Nephron progenitor cell (in vitro differentiated cells): ENCODE measurements at regions not wholly inside any gene's neighbourhood (a gene's known extent, or its start where the extent isn't known, plus 50 kb on each side); places are given as distances from the start of the nearest gene placed in this dataset.

Experiments used
- DNase-seq: peaks from one replicate; pipeline ENCODE4 v3.0.0; 2021
- H3K27ac Mint-ChIP-seq: 2 replicates; pipeline ENCODE4 v1.8.0; 2021; ENCODE audit warnings: mild to moderate bottlenecking, moderate library complexity, mixed read lengths
- H3K27me3 Mint-ChIP-seq: 2 replicates; pipeline ENCODE4 v1.8.0; 2021; ENCODE audit warnings: mild to moderate bottlenecking, low read depth, mixed read lengths; ENCODE audit not compliant: poor library complexity
- H3K36me3 Mint-ChIP-seq: 2 replicates; pipeline ENCODE4 v1.8.0; 2021; ENCODE audit warnings: low read depth, mixed read lengths
- H3K4me1 Mint-ChIP-seq: 2 replicates; pipeline ENCODE4 v1.8.0; 2021; ENCODE audit warnings: mixed read lengths
- H3K4me3 Mint-ChIP-seq: 2 replicates; pipeline ENCODE4 v1.8.0; 2021; ENCODE audit warnings: mild to moderate bottlenecking, moderate library complexity, mixed read lengths
- H3K9me3 Mint-ChIP-seq: 2 replicates; pipeline ENCODE4 v1.8.0; 2021; ENCODE audit warnings: mild to moderate bottlenecking, moderate library complexity, mixed read lengths
- TF ChIP-seq, protein P1 (sequence below): fragments of 200-600 bp; sonication (generic); IDR thresholded peaks from 2 replicates; pipeline ENCODE4 v1.5.0; 2021; ENCODE audit warnings: antibody characterized with exemption

DNA sequence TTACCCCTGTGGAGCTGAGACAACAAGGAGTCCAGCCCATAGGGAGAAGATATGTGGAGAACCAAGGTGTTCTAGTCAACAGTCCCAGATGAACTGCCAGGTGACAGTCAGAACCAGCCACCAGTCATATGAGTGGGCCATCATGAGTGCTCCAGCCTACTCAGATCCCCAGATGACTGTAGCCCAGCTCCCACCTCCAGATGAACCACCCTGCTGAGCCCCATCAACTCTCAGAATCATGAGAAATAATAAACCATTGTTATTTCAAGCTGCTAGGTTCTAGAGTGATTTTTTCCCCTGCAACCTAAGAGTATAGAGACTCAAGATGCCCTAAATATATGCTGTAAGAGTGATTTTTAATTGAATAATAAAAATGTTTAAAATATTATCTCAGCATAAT is 444.2 kb downstream of the GPATCH2 start:
- Mint-ChIP-seq H3K27me3 (peaks cover 5% of the 10 kb centered on the region), H3K4me3 (no peak overlapping the region), H3K4me1 (no peaks in the 10 kb centered on the region), H3K9me3 (peaks cover 10% of the 10 kb centered on the region), H3K36me3 (no peaks in the 10 kb centered on the region), H3K27ac (no peak overlapping the region)
- DNase-seq = no peak
- TF ChIP-seq, protein P1, sequence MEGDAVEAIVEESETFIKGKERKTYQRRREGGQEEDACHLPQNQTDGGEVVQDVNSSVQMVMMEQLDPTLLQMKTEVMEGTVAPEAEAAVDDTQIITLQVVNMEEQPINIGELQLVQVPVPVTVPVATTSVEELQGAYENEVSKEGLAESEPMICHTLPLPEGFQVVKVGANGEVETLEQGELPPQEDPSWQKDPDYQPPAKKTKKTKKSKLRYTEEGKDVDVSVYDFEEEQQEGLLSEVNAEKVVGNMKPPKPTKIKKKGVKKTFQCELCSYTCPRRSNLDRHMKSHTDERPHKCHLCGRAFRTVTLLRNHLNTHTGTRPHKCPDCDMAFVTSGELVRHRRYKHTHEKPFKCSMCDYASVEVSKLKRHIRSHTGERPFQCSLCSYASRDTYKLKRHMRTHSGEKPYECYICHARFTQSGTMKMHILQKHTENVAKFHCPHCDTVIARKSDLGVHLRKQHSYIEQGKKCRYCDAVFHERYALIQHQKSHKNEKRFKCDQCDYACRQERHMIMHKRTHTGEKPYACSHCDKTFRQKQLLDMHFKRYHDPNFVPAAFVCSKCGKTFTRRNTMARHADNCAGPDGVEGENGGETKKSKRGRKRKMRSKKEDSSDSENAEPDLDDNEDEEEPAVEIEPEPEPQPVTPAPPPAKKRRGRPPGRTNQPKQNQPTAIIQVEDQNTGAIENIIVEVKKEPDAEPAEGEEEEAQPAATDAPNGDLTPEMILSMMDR = no peak

DNA sequence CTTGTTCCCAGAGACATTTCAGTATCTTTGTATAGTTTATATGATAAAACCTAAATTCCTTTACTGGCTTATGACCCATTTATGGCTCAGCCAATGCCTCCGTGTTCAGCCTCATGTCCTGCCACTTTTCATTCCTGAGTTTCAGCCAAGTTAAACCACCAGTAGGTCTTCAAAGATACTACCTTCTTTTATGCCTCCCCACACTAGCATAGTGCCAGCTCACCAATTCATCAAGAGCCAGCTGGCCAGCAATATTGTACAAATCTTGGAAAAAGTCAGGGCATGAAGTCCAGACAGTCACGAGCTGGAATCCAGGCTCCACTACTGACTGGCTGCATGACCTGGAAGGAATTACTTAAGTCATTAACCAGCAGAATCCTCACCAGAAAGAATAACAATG is 446.0 kb downstream of the GPATCH2 start:
- peaks cover 5% of the 10 kb centered on the region for H3K27me3 Mint-ChIP-seq
- no peaks in the 10 kb centered on the region for H3K4me1 Mint-ChIP-seq
- no peak for DNase-seq
- H3K4me3 Mint-ChIP-seq = no peak overlapping the region
- H3K9me3 Mint-ChIP-seq = peaks cover 5% of the 10 kb centered on the region
- TF ChIP-seq, protein P1 = no peak
- H3K36me3 Mint-ChIP-seq = no peaks in the 10 kb centered on the region
- H3K27ac Mint-ChIP-seq = no peak overlapping the region

DNA sequence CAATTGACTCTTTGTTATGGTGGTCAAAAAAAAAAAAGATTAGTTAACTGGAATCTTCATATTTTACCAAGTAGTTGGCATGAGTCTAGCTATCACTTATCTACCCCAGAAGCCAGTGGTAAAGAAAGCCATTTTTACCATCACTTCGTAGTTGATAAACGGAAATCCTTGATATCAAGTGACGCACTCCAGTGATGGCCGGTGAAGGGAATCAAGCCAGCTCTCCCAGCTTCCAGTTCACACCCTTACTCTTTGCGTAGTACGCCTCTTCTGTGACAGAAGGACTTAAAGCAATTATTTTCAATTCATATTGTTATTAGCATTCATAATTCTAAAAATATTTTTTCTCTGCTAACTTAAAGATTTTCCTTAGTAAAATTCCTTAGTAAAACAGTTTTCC is 447.9 kb downstream of the GPATCH2 start:
- H3K4me3 Mint-ChIP-seq = no peak overlapping the region
- H3K27me3 Mint-ChIP-seq = peaks cover 5% of the 10 kb centered on the region
- DNase-seq = no peak
- peaks cover 5% of the 10 kb centered on the region for H3K9me3 Mint-ChIP-seq
- TF ChIP-seq, protein P1 = no peak
- H3K27ac Mint-ChIP-seq = no peak overlapping the region
- no peaks in the 10 kb centered on the region for H3K36me3 Mint-ChIP-seq
- H3K4me1 Mint-ChIP-seq = no peaks in the 10 kb centered on the region

DNA sequence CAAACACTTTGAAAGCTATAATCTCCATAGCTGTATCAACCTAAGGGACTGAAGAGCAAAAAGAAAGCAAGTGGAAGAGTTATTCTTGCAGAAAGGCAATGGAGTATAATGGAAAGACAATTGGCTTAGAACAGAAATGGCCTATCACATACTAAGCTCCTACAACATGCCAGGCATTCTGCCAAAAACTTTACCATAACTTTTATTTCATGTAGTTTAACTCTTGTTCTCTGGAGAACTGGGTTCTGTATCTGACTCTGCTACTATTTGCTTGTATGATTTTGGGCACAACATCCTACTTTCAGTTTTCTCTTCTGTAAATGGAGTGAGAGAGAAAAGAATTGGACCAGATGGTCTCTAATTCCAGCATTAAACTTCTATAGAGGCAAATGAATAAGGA is 449.1 kb downstream of the GPATCH2 start:
- Mint-ChIP-seq H3K27ac (no peak overlapping the region), H3K36me3 (no peaks in the 10 kb centered on the region), H3K9me3 (no peaks in the 10 kb centered on the region), H3K4me1 (no peaks in the 10 kb centered on the region), H3K27me3 (peaks cover 5% of the 10 kb centered on the region), H3K4me3 (no peak overlapping the region)
- TF ChIP-seq, protein P1 = no peak
- DNase-seq = no peak

DNA sequence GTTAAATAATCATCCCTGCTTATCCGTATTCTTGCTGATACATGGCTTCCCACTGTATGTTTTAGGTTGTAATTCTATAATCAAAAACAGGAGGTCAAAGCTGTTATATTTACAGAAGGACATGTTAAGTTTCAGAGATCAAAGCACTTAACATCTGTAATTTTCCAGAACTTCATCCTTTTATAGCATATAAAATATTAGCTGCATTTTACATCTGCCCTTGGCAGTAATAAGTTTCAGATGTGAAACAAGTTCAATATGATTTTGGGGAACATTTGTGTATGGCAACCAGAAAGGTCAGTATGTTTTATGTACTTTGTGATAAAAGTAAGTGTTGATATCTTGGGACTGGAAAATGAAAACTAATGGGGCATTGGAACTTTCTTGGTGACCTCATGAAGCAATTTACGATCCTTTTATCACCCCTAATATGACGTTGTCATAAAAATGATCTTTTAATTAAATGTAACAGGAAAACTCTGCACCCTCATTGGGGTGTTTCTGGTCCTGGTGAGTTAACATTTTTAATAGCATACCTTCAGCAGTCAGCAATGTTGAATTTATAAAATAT is 449.6 kb downstream of the GPATCH2 start:
- H3K4me3 Mint-ChIP-seq = no peak overlapping the region
- H3K4me1 Mint-ChIP-seq = no peaks in the 10 kb centered on the region
- H3K9me3 Mint-ChIP-seq = no peaks in the 10 kb centered on the region
- H3K36me3 Mint-ChIP-seq = no peaks in the 10 kb centered on the region
- H3K27ac Mint-ChIP-seq = no peak overlapping the region
- DNase-seq = no peak
- TF ChIP-seq, protein P1 = no peak
- peaks cover 5% of the 10 kb centered on the region for H3K27me3 Mint-ChIP-seq

DNA sequence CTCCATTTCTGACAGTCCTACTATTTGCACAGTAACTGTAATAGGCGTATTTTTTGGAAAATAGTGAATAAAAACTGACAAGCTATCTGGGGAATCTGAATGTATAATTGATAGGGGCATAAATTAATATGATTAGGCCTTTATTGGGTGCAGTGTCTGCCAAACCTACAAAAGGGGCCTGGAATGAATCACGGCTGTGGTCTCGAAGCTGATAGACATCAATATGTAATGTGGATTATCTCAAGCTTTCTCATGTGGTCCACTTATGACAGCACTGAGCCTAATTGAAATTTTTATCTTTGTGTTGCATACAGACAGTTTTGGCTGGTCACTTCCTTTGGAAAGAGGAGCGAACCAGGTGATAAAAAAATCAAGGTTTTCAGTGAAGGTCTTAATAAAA is 450.4 kb downstream of the GPATCH2 start:
- TF ChIP-seq, protein P1 = no peak
- Mint-ChIP-seq H3K4me1 (no peaks in the 10 kb centered on the region), H3K9me3 (no peaks in the 10 kb centered on the region), H3K27me3 (peaks cover 5% of the 10 kb centered on the region), H3K36me3 (no peaks in the 10 kb centered on the region), H3K4me3 (no peak overlapping the region), H3K27ac (no peak overlapping the region)
- DNase-seq = no peak
